Trophoblast cell (in vitro differentiated cells and primary cell): ENCODE measurements at regions not wholly inside any gene's neighbourhood (a gene's known extent, or its start where the extent isn't known, plus 50 kb on each side); places are given as distances from the start of the nearest gene placed in this dataset.

Experiments used
- DNase-seq, 2 donors: peaks; one replicate each; pipeline ENCODE4 v3.0.0-alpha.2; 2016
- H2AFZ ChIP-seq: 2 replicates; pipeline ENCODE4 v1.6.1; 2013; ENCODE audit warnings: low read length, moderate library complexity, mild to moderate bottlenecking; ENCODE audit not compliant: insufficient read depth, poor library complexity
- H2AK5ac ChIP-seq: 2 replicates; pipeline ENCODE4 v1.6.1; 2013; ENCODE audit warnings: mild to moderate bottlenecking, low read length
- H2BK120ac ChIP-seq: 2 replicates; pipeline ENCODE4 v1.6.1; 2013; ENCODE audit warnings: low read length, mild to moderate bottlenecking, moderate library complexity; ENCODE audit not compliant: insufficient read depth, poor library complexity
- H2BK12ac ChIP-seq: 2 replicates; pipeline ENCODE4 v1.6.1; 2013; ENCODE audit warnings: mild to moderate bottlenecking, low read length, moderate library complexity
- H2BK5ac ChIP-seq: 2 replicates; pipeline ENCODE4 v1.6.1; 2013; ENCODE audit warnings: low read length, low read depth, moderate library complexity, mild to moderate bottlenecking; ENCODE audit not compliant: poor library complexity
- H3K14ac ChIP-seq: 2 replicates; pipeline ENCODE4 v1.6.1; 2013; ENCODE audit warnings: mild to moderate bottlenecking, low read length
- H3K18ac ChIP-seq: 2 replicates; pipeline ENCODE4 v1.6.1; 2013; ENCODE audit warnings: mild to moderate bottlenecking, low read length
- H3K23ac ChIP-seq: 2 replicates; pipeline ENCODE4 v1.6.1; 2013; ENCODE audit warnings: low read length
- H3K27ac ChIP-seq: 2 replicates; pipeline ENCODE4 v1.5.1; 2013; ENCODE audit warnings: low read depth, mild to moderate bottlenecking, inconsistent platforms, low read length, moderate library complexity
- H3K27me3 ChIP-seq: 2 replicates; pipeline ENCODE4 v1.6.1; 2013; ENCODE audit warnings: inconsistent platforms, mild to moderate bottlenecking, low read length, moderate library complexity; ENCODE audit not compliant: insufficient read depth
- H3K36me3 ChIP-seq, 2 experiments: 1 replicate in 1 of 2; 2 replicates in 1 of 2; pipeline ENCODE4 v1.6.1; 2013; ENCODE audit warnings: low read length in 2 of 2, mild to moderate bottlenecking in 2 of 2, moderate library complexity in 1 of 2; ENCODE audit not compliant: insufficient read depth in 2 of 2, control insufficient read depth in 1 of 2
- H3K4ac ChIP-seq: 2 replicates; pipeline ENCODE4 v1.6.1; 2013; ENCODE audit warnings: low read depth, mild to moderate bottlenecking, low read length, moderate library complexity
- H3K4me1 ChIP-seq, 2 experiments: 1 replicate in 1 of 2; 2 replicates in 1 of 2; pipeline ENCODE4 v1.6.1; 2013; ENCODE audit warnings: low read length in 2 of 2, mild to moderate bottlenecking in 2 of 2, moderate library complexity in 1 of 2; ENCODE audit not compliant: insufficient read depth in 2 of 2, control insufficient read depth in 1 of 2
- H3K4me2 ChIP-seq: 2 replicates; pipeline ENCODE4 v1.6.1; 2013; ENCODE audit warnings: inconsistent platforms, mild to moderate bottlenecking, low read length, moderate library complexity
- H3K4me3 ChIP-seq: 2 replicates; pipeline ENCODE4 v1.5.1; 2013; ENCODE audit warnings: mild to moderate bottlenecking, low read depth, low read length, inconsistent platforms
- H3K79me1 ChIP-seq: one replicate; pipeline ENCODE4 v1.6.1; 2013; ENCODE audit warnings: low read length
- H3K79me2 ChIP-seq: 2 replicates; pipeline ENCODE4 v1.6.1; 2013; ENCODE audit warnings: low read length, mild to moderate bottlenecking; ENCODE audit not compliant: control insufficient read depth, insufficient read depth, poor library complexity
- H3K9ac ChIP-seq: 2 replicates; pipeline ENCODE4 v1.6.1; 2013; ENCODE audit warnings: mild to moderate bottlenecking, low read length
- H3K9me3 ChIP-seq: 2 replicates; pipeline ENCODE4 v1.6.1; 2013; ENCODE audit warnings: low read depth, mild to moderate bottlenecking, control low read depth, inconsistent platforms, low read length; ENCODE audit not compliant: insufficient read depth
- H4K12ac ChIP-seq: 2 replicates; pipeline ENCODE4 v1.6.1; 2013; ENCODE audit warnings: low read depth, mild to moderate bottlenecking, low read length, moderate library complexity
- H4K8ac ChIP-seq: 2 replicates; pipeline ENCODE4 v1.6.1; 2013; ENCODE audit warnings: low read depth, mild to moderate bottlenecking, low read length, moderate library complexity
- H4K91ac ChIP-seq: one replicate; pipeline ENCODE4 v1.6.1; 2013; ENCODE audit warnings: low read depth, mild to moderate bottlenecking, low read length, moderate library complexity
- WGBS: extraction: QIAGEN DNeasy Blood & Tissue Kit; methylation state at CpG from one replicate; pipeline ENCODE4 v1.1.7; 2013; ENCODE audit warnings: missing lambda C conversion rate; ENCODE audit not compliant: insufficient read length, insufficient coverage; ENCODE audit errors: extremely low coverage; 5-methylcytosine and 5-hydroxymethylcytosine counted together

DNA sequence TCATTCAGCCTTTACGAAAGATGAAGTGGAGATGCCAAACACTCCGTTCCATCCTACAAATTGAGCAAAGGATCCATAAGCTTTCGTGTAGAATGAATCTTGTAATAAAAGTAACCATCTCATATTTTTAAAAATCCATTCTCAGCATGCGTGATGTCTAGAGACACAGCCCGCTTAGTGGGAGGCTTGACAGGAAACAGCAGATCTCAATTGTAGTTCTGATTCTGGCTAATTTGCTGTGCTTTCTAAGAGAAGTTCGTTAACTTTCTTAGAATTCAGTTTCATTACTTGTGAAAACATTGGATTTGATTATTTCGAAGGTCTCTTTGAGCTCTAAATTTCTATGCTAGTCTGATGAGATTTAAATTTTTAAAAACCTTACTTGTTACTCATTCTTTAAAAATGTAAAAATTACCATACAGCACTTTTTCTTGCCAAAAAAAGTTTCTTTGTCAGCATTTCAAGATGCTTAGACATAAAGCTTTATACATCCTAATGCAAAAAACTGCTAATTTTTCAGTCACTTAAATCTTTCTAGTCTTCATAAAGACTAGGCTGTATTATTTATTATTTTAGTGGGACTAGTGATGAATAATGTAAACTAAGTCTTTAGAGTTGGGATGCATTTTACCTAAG lies 66.9 kb upstream of the NEIL3 start:
- Histone ChIP-seq H3K14ac (no peak overlapping the region), H3K23ac (no peak overlapping the region), H3K4me3 (no peak overlapping the region), H2BK5ac (no peak overlapping the region), H3K79me1 (no peaks in the 10 kb centered on the region), H3K27me3 (no peaks in the 10 kb centered on the region), H2AFZ (no peak overlapping the region), H3K36me3 (no peaks in the 10 kb centered on the region), H2BK12ac (no peak overlapping the region), H3K9ac (no peak overlapping the region), H2AK5ac (no peak overlapping the region), H3K4me1 (no peaks in the 10 kb centered on the region), H4K12ac (no peak overlapping the region), H4K8ac (no peak overlapping the region), H3K4me2 (no peak overlapping the region), H4K91ac (no peak overlapping the region), H3K4ac (no peak overlapping the region), H3K79me2 (no peaks in the 10 kb centered on the region), H3K9me3 (no peaks in the 10 kb centered on the region), H2BK120ac (no peak overlapping the region), H3K27ac (no peak overlapping the region), H3K18ac (no peak overlapping the region)
- no peak for DNase-seq
- WGBS: no CpG with 5 or more reads among the region's 7 CpGs

DNA sequence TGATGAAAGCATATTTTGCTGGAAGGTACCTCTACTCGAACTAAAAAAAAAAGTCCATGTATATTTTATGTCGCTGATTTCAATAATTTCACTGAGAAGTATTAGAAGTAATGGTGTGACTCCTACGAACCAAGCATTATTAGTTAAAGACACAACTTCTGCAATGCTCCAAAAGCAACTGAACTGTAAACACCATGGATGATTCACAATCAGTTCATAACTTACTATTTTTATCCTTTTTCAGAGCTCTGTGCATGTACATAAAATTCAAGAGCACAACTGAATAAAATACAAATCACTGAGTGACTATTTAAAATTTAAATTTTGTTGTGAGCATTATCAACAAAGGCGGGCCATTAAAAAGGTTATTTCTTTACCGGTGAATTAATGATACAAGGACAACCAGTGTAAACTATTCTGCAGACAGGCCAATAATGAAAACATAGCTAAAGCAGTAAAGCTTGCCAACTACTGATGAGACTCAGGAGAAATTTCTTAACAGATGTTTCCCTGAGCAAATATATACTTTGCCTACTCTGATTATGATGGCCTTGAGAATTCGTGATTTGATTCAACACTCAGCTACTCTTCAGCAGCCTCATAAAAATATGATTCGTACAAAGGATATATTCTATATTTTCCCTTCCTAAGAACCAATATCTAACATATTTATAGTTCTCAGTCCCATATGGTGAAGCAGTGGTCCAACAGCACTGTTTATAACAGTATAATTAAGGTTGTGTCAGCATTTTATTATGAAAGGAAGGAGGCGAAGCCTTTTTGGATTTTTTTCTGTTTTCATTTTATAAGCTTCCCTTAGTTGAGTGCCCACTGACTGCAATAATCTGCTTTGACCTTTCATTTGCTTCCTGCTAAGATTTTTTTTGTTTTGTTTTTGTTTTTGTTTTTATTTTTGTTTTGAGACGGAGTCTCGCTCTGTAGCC lies 62.8 kb upstream of the NEIL3 start:
- Histone ChIP-seq H4K91ac (no peak overlapping the region), H3K27me3 (no peaks in the 10 kb centered on the region), H3K4ac (no peak overlapping the region), H3K4me2 (no peak overlapping the region), H2AK5ac (no peak overlapping the region), H3K4me1 (no peaks in the 10 kb centered on the region), H3K18ac (no peak overlapping the region), H3K4me3 (no peak overlapping the region), H3K9me3 (no peaks in the 10 kb centered on the region), H2AFZ (no peak overlapping the region), H2BK5ac (no peak overlapping the region), H3K79me2 (no peaks in the 10 kb centered on the region), H3K23ac (no peak overlapping the region), H3K79me1 (no peaks in the 10 kb centered on the region), H3K9ac (no peak overlapping the region), H4K8ac (no peak overlapping the region), H2BK120ac (no peak overlapping the region), H3K36me3 (no peaks in the 10 kb centered on the region), H4K12ac (no peak overlapping the region), H3K14ac (no peak overlapping the region), H3K27ac (no peak overlapping the region), H2BK12ac (no peak overlapping the region)
- WGBS: no CpG with 5 or more reads among the region's 10 CpGs
- DNase-seq: no peak

DNA sequence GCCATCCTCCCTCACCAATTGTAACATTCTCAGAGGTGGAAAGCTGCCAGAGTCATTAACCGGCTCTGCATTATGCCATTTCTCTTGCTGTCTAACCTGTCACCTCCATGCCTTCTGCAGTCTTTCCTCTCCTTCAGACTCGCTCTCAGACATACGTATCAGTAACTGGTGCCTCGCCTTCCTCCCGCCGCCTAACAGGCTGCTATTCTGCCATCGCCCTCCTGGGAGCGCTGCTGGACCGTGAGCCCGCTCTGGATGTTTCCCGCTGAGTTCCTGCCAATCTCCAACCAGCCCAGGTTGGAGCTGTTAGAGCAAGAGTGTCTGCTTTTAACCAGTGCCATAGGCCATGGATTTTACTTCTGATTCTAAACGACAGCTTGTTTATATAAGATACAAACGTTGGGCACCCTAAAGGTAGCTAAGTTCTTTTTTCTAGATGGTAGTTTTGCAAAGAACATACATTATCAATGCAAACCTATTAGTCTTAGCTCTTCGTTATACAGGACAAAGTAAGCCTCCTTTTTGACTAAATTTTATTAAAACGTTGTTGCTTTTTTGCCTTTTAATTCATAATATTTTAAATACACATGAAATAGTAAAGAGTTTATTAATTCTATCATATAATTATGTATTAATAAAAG lies 59.5 kb upstream of the NEIL3 start:
- Histone ChIP-seq H4K91ac (no peak overlapping the region), H3K9me3 (no peaks in the 10 kb centered on the region), H2AK5ac (no peak overlapping the region), H3K18ac (no peak overlapping the region), H3K4me1 (no peaks in the 10 kb centered on the region), H2BK120ac (no peak overlapping the region), H3K4ac (no peak overlapping the region), H3K27me3 (no peaks in the 10 kb centered on the region), H3K9ac (no peak overlapping the region), H2BK5ac (no peak overlapping the region), H2BK12ac (no peak overlapping the region), H3K4me2 (no peak overlapping the region), H3K27ac (no peak overlapping the region), H3K14ac (no peak overlapping the region), H2AFZ (no peak overlapping the region), H3K4me3 (no peak overlapping the region), H3K79me1 (no peaks in the 10 kb centered on the region), H4K8ac (no peak overlapping the region), H4K12ac (no peak overlapping the region), H3K23ac (no peak overlapping the region), H3K79me2 (no peaks in the 10 kb centered on the region), H3K36me3 (no peaks in the 10 kb centered on the region)
- no CpG with 5 or more reads among the region's 15 CpGs for WGBS
- DNase-seq: peak; percentile 42 to 75

DNA sequence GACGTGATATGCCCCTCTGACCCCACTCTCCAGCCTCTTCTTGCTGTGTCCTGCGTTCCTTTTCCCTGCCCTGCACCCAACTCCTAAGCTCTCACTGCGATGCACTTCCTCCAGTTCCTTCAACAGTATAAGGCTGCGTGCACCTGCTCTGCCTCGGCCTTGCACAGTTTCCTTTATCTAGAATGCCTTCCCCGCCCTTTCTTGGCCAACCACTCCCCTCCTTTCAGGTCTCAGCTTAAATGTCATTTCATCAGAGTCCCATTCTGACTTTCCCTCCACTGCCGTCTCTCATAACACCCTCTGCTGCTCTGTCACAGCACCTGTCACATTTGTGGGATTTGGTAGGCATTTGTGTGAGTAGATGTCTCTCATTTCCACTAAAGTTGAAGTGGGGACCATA lies 58.4 kb upstream of the NEIL3 start:
- no CpG with 5 or more reads among the region's 7 CpGs for WGBS
- Histone ChIP-seq H4K8ac (no peak overlapping the region), H2AFZ (no peak overlapping the region), H2AK5ac (no peak overlapping the region), H3K4me3 (no peak overlapping the region), H3K4me2 (no peak overlapping the region), H3K36me3 (no peaks in the 10 kb centered on the region), H2BK120ac (no peak overlapping the region), H3K79me2 (no peaks in the 10 kb centered on the region), H3K9me3 (no peaks in the 10 kb centered on the region), H3K4ac (no peak overlapping the region), H3K23ac (no peak overlapping the region), H3K27me3 (no peaks in the 10 kb centered on the region), H3K9ac (no peak overlapping the region), H3K79me1 (no peaks in the 10 kb centered on the region), H4K91ac (no peak overlapping the region), H3K18ac (no peak overlapping the region), H3K14ac (no peak overlapping the region), H3K27ac (no peak overlapping the region), H3K4me1 (no peaks in the 10 kb centered on the region), H2BK12ac (no peak overlapping the region), H4K12ac (no peak overlapping the region), H2BK5ac (no peak overlapping the region)
- no peak for DNase-seq
